B cell (primary cell): ENCODE measurements at regions not wholly inside any gene's neighbourhood (a gene's known extent, or its start where the extent isn't known, plus 50 kb on each side); places are given as distances from the start of the nearest gene placed in this dataset.

ENCODE experiments used
- CTCF ChIP-seq: fragments of 200-600 bp; IDR thresholded peaks from one replicate; pipeline ENCODE4 v1.8.0; 2022; ENCODE audit warnings: antibody characterized with exemption, mild to moderate bottlenecking
- EZH2 ChIP-seq: IDR thresholded peaks from 2 replicates; pipeline ENCODE4 v1.6.1; 2012; ENCODE audit warnings: borderline replicate concordance, low read depth, mild to moderate bottlenecking, moderate library complexity, low read length; ENCODE audit not compliant: insufficient read depth, poor library complexity, severe bottlenecking

GRCh38 chr16:59881376-59881775 is 1147.3 kb upstream of the GOT2 start:
- TF ChIP-seq CTCF (no peak), EZH2 (no peak)
